ENCODE measurements at regions not wholly inside any gene's neighbourhood (a gene's known extent, or its start where the extent isn't known, plus 50 kb on each side); places are given as distances from the start of the nearest gene placed in this dataset.

- no peak for DNase-seq (ENCODE audit: insufficient read length, low spot score)
- no peak for FAIRE-seq
These were observed 49.9 kb upstream of the CCDC167 start for GRCh38 chr6:37549558-37549957.

More at GRCh38 chr6:37549558-37549957, 49.9 kb upstream of the CCDC167 start:
- no peak for TF ChIP-seq CTCF (IDR thresholded peaks at IDR 0.05; ENCODE audit: insufficient read depth, missing control alignments)

Data from D721Med (cell line).